Umbilical cord (tissue), 1 donor: ENCODE measurements at regions not wholly inside any gene's neighbourhood (a gene's known extent, or its start where the extent isn't known, plus 50 kb on each side); places are given as distances from the start of the nearest gene placed in this dataset.
"Not testable (repeated sequence)": the region's sequence is repeated elsewhere in the genome, so short reads cannot be mapped to it uniquely, and the experiment has no call there.

Source experiments
- DNase-seq: peaks from one replicate; pipeline ENCODE4 v3.0.0-alpha.2; 2015; ENCODE audit warnings: low spot score

- DNase-seq = no peak
Measured at GRCh38 chr3:177337541-177338331, 140.5 kb upstream of the TBL1XR1 start.

GRCh38 chr3:177338697-177339219 lies 141.5 kb upstream of the TBL1XR1 start:
- DNase-seq = peak; percentile 51

DNA sequence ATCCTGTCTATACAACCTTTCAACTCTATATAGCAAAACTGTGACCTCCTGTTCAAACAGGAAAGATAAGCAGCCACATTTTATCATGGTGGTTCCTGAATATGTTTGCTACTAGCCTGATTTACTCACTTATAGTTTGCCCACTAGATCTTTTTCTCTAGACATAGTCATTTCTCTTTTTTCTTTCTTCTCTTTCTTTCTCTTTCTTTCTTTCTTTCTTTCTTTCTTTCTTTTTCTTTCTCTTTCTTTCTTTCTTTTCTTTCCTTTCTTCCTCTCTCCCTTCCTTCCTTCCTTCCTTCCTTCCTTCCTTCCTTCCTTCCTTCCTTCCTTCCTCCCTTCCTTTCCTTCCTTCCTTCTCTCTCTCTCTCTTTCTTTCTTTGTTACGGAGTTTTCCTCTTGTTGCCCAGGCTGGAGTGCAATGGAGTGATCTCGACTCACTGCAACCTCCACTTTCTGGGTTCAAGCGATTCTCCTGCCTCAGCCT lies 142.0 kb upstream of the TBL1XR1 start:
- not testable (repeated sequence) for DNase-seq

- no peak for DNase-seq
Measured at GRCh38 chr3:177340243-177340830, 143.1 kb upstream of the TBL1XR1 start.

- no peak for DNase-seq
Measured at GRCh38 chr3:177341736-177342419, 144.6 kb upstream of the TBL1XR1 start.

DNA sequence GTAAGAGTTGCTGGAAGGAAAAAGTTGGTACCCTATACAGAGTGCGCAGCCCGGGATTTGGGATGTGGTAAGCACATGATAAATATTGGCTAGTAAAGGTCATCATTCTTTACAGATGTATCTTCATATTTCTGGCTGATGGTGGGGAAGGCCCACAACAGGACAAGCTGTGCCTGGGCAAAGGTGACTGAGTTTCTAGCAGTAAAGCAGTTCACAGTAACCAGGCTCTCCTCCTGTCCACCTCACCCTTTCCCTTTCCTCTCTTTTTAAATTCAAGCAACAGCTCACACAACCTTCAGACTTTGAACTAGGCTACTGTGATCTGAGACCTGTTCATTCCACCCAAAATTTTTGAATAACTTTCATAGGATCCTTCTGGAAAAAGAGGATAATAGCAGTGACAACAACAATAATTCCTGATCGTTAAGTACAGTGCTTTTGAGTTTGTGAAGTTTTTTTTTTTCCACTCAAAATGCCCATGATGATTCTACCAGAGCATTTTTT lies 145.9 kb upstream of the TBL1XR1 start:
- no peak for DNase-seq

DNA sequence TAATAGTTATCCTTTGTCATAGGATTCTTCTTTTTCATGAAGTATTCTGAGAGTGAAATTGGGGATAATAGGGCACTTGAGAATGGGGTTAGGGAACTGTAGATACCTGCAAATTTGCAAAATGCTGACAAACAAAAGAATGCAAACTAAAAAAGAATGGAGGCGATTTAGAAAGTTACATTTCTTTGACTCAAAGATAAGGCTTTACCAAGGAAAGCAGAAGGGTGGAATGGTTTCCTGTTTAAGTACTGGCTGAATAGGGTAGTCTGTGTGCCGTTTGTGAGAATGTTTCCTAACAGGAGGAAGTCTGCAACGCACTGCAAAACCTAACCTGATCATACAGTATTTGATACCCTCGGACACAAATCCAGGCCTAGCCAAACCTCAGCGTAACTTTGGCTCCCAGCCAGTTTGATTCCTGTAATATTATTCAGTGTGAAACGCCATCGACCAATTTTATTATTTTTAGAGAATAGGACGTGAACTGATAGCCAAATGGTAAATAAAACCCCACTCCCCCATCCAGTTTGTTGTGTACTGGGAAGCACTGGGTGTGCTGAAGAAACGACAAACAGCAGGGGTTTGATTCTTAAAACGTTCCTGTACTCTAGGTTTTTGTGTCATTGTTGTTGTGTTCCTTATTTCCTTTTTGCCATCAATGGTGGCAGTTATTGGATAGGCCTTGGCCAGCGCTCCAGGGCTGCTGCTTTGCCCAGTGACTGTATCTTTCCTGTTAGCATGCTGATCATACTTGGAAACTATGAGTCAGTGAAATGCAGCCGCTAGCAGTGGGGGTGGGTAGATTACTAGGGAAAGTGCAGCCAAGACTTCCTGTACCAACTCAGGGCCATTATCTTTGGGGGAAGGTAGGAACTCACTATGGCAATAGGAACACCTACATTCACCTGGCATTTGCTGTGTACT lies 148.0 kb upstream of the TBL1XR1 start:
- peak; percentile 95 for DNase-seq

- peak; percentile 27 for DNase-seq
Measured at GRCh38 chr3:177345973-177346503, 148.8 kb upstream of the TBL1XR1 start.

DNA sequence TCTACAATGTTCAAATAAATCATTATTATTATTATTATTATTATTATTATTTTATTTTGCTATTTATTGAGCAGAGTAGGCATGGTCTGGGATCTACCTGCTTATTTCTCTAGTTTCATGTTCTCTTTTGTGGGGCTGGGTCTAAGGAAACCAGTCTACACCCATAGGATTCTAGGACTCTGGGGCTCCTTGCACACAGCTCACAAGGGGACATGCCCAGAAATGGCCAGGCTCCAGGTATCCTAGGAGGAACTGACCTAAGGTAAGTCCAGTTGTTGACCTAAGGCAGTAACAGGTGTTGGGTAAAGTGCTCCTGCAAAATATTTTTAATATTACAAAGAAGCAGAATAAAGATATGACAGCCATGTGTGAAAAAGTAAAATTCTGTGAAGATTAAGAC lies 149.6 kb upstream of the TBL1XR1 start:
- no peak for DNase-seq

DNA sequence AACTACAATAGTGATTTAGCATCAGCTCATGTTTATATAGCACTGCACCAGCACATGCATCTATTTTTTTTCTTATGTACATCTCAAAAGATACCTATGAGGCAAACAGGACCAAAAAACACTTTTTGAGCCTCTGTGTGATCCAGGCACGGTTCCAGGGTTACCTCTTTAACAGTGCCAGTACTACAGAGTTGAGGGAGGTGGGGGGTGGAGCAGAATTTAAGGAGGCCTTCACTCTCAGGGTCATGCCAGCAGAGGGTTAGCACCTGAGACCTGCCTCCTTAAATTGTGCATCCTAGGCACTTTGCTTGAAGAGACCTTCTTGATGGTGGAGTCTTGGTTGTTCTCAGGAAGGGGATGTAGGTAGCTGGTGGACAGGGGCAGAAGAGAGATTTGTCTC lies 150.3 kb upstream of the TBL1XR1 start:
- DNase-seq = no peak

DNA sequence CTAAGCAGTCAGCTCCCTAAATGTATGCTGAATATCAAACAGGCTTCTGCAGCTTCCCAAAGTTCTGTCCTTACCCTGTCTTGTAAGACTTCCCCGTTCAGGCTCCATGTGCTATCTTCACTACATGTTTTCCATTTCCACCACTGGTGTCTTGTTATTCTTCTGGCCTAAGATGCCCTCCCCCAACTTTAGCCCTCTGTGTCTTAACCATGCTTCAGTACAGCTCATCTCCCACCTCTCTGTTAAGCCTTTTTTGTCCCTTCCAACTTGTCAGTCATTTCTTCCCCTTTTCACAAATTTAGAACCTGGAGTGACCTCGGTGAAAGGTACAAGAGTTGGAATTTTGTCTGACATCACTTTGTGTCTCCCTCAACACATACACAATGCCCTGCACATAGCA lies 151.7 kb upstream of the TBL1XR1 start:
- DNase-seq = no peak

DNA sequence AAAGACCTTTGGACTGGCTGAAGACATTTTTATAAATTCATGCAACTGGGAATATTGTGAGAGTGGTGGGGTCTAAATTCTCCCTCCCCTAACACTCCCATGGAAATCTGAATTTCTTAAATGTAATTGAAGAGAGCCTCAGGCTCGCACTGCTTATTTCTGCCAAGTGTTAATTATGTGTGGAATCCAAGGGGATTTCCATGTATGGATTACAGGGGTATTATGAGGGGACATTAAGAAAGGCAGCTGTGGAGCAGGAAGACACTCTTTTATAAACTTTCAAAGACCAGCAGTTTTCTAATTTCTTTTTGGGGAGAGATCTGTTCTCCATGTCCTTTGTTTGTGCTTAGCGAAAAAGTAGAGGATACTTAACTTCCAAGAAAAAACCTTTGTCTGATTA lies 152.1 kb upstream of the TBL1XR1 start:
- no peak for DNase-seq

GRCh38 chr3:177350121-177350520 lies 152.8 kb upstream of the TBL1XR1 start:
- DNase-seq = no peak

- DNase-seq = no peak
Measured at GRCh38 chr3:177351206-177351605, 153.9 kb upstream of the TBL1XR1 start.

DNA sequence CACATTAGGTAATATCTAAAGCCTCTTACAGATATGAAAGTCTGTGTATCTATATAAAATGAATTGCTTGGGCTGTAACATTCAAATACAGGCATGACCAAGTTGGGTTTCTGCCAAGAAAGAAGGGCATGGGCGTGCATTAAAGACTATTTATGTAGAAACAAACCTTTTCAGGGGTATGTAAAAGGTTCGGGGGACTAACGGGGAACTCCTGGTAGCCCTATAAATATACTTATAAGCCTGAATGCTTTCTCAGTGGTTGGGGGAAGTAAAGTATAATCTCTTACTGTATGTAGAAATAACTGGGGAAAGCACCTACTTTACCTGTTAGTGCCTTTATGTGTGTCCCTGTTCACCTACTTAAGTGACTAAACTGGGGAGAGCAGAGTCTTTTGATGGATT lies 154.5 kb upstream of the TBL1XR1 start:
- no peak for DNase-seq

GRCh38 chr3:177352424-177352823 lies 155.1 kb upstream of the TBL1XR1 start:
- DNase-seq = no peak

- no peak for DNase-seq
Measured at GRCh38 chr3:177353140-177353539, 155.9 kb upstream of the TBL1XR1 start.

DNA sequence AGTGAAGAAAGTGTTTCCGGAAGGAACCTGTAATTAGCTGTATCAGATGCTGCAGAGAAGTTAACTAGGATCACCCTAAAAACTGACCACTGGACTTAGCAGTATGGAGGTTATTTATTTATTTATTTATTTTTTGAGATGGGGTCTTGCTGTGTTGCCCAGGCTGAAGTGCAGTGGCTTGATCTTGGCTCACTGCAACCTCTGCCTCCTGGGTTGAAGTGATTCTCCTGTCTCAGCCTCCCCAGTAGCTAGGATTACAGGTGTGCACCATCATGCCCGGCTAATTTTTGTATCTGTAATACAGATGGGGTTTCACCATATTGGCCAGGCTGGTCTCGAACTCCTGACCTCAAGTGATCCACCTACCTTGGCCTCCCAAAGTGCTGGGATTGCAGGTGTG lies 156.6 kb upstream of the TBL1XR1 start:
- DNase-seq = not testable (repeated sequence)

DNA sequence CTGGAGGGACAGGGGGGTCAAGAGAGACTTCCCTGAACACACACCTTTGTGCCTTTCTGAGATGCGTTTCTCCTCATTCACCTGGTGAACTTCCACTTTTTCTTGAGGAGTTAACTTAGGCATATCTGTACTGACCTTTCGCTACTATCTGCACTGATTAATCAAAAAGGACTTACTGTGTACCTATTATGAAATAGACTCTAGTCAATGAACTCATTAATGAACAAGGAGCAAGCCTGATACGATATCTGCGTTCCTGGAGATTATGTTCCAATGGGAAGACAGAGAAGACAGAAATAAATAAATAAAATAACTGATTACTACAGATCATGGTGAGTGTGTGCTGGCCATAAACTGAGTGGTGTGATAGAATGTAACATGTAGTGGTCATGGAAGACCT lies 157.2 kb upstream of the TBL1XR1 start:
- no peak for DNase-seq

DNA sequence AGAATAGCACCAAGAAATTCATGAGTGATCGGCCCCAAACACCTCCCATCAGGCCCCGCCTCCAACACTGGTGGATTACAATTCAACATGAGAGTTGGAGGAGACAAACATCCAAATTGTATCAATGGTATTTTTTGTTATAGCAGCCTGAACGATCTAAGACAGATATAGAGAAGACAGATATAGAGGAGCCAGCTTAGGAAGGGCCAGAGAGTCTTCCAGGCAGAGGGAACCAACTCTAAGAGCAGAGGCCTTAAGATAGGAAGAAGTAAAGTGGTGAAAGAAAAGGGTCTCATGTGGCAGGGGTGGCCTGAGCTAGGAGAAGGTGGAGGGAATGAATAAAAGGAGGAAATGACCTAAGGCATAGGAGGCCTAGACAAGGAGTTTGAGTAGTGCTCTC lies 158.8 kb upstream of the TBL1XR1 start:
- DNase-seq = no peak

GRCh38 chr3:177356952-177357351 lies 159.7 kb upstream of the TBL1XR1 start:
- no peak for DNase-seq
